SK-N-SH (cell line): ENCODE measurements at regions not wholly inside any gene's neighbourhood (a gene's known extent, or its start where the extent isn't known, plus 50 kb on each side); places are given as distances from the start of the nearest gene placed in this dataset.

ENCODE experiments used
- CTCF ChIA-PET: fragments of 300-600, 350-600 bp; formaldehyde crosslinking; extraction: SDS; loops from one replicate; lab custom pipeline; 2021; lab: Yijun Ruan, JAX
- POLR2A ChIA-PET: fragments of 350-600 bp; sonication (Branson Sonifier 250); formaldehyde crosslinking; extraction: SDS; loops from one replicate; lab custom pipeline; 2020; ENCODE audit warnings: antibody characterized with exemption, inconsistent platforms; lab: Yijun Ruan, JAX
- DNase-seq: peaks from one replicate; pipeline ENCODE4 v3.0.0; 2012
- H2AFZ ChIP-seq: fragments of 200-600 bp; sonication (generic); 2 replicates; pipeline ENCODE4 v1.8.1; 2016; ENCODE audit warnings: antibody characterized with exemption, mild to moderate bottlenecking, low read depth
- H3F3A ChIP-seq: fragments of 200-600 bp; sonication (generic); replicated peaks from 2 replicates; pipeline ENCODE3; 2016; ENCODE audit warnings: antibody characterized with exemption, mild to moderate bottlenecking; ENCODE audit not compliant: insufficient read depth
- H3K27ac ChIP-seq, 2 experiments: fragments of 200-500 bp in 1 of 2; fragments of 200-600 bp in 1 of 2; sonication (Bioruptor generic) in 1 of 2; sonication (generic), shearing (Covaris generic) in 1 of 2; 2 replicates each; pipeline versions ENCODE4 v1.5.1 to v1.6.1; 2014 to 2016; ENCODE audit warnings: low read depth in 2 of 2, inconsistent platforms in 1 of 2, low read length in 1 of 2, mild to moderate bottlenecking in 1 of 2, mixed read lengths in 1 of 2
- H3K27me3 ChIP-seq: fragments of 200-600 bp; sonication (generic), shearing (Covaris generic); 2 replicates; pipeline ENCODE4 v1.6.1; 2016; ENCODE audit warnings: mixed run types; ENCODE audit not compliant: insufficient read depth
- H3K36me3 ChIP-seq, 2 experiments: fragments of 200-500 bp in 1 of 2; fragments of 200-600 bp in 1 of 2; sonication (Bioruptor generic) in 1 of 2; sonication (generic) in 1 of 2; replicated peaks in 1 of 2; 2 replicates each; pipeline versions ENCODE3 to v1.5.1; 2014 to 2016; ENCODE audit warnings: low read length in 1 of 2, mild to moderate bottlenecking in 1 of 2; ENCODE audit not compliant: insufficient read depth in 2 of 2, control insufficient read depth in 1 of 2
- H3K4me1 ChIP-seq, 2 experiments: fragments of 200-500 bp in 1 of 2; fragments of 200-600 bp in 1 of 2; sonication (Bioruptor generic) in 1 of 2; sonication (generic), shearing (Covaris generic) in 1 of 2; 2 replicates each; pipeline versions ENCODE4 v1.5.1 to v1.6.1; 2014 to 2016; ENCODE audit warnings: low read depth in 1 of 2, low read length in 1 of 2, mixed run types in 1 of 2; ENCODE audit not compliant: insufficient read depth in 2 of 2, control insufficient read depth in 1 of 2
- H3K4me2 ChIP-seq: fragments of 200-600 bp; sonication (generic), shearing (Covaris generic); 2 replicates; pipeline ENCODE4 v1.6.1; 2017; ENCODE audit warnings: mixed run types
- H3K4me3 ChIP-seq, 2 experiments: fragments of 200-500 bp in 1 of 2; fragments of 200-600 bp in 1 of 2; sonication (Bioruptor generic) in 1 of 2; sonication (generic), shearing (Covaris generic) in 1 of 2; 2 replicates each; pipeline versions ENCODE4 v1.5.1 to v1.8.1; 2014 to 2016; ENCODE audit warnings: low read depth in 2 of 2, inconsistent platforms in 1 of 2, low read length in 1 of 2, mild to moderate bottlenecking in 1 of 2, mixed read lengths in 1 of 2, moderate library complexity in 1 of 2
- H3K79me2 ChIP-seq: fragments of 200-600 bp; sonication (generic); 2 replicates; pipeline ENCODE4 v1.8.1; 2017; ENCODE audit warnings: mild to moderate bottlenecking; ENCODE audit not compliant: insufficient read depth
- H3K9ac ChIP-seq: fragments of 200-600 bp; sonication (generic); 2 replicates; pipeline ENCODE4 v1.6.1; 2017; ENCODE audit warnings: mixed run types
- H3K9me2 ChIP-seq: fragments of 200-600 bp; sonication (generic); 2 replicates; pipeline ENCODE4 v1.6.1; 2017; ENCODE audit warnings: mixed run types
- H3K9me3 ChIP-seq: fragments of 200-600 bp; sonication (generic); 2 replicates; pipeline ENCODE4 v1.6.1; 2017; ENCODE audit warnings: mixed run types, mild to moderate bottlenecking, moderate library complexity
- H4K20me1 ChIP-seq: fragments of 200-600 bp; sonication (generic); 2 replicates; pipeline ENCODE4 v1.6.1; 2017; ENCODE audit warnings: mild to moderate bottlenecking, mixed run types; ENCODE audit not compliant: insufficient read depth
- CHD2 ChIP-seq: fragments of 150-350 bp; IDR thresholded peaks from 2 replicates; pipeline ENCODE4 v1.6.1; 2018; ENCODE audit warnings: low read length; ENCODE audit not compliant: partially characterized antibody
- CTCF ChIP-seq: fragments of 200-600 bp; sonication (generic); IDR thresholded peaks from 2 replicates; pipeline ENCODE4 v1.6.1; 2017; ENCODE audit warnings: antibody characterized with exemption, mild to moderate bottlenecking, moderate library complexity
- EP300 ChIP-seq, 2 experiments: IDR thresholded peaks; 2 replicates each; pipeline versions ENCODE4 v1.4.0 to v1.6.1; 2012; ENCODE audit warnings: borderline replicate concordance in 1 of 2, low read depth in 1 of 2, low read length in 1 of 2
- EZH2phosphoT487 ChIP-seq: fragments of 200-600 bp; sonication (generic); IDR thresholded peaks from 2 replicates; pipeline ENCODE4 v1.6.1; 2017; ENCODE audit warnings: low read depth, mixed run types, mild to moderate bottlenecking, antibody characterized with exemption, moderate library complexity, borderline replicate concordance
- FOXJ3 ChIP-seq: sonication (generic); formaldehyde crosslinking; IDR thresholded peaks from 2 replicates; pipeline ENCODE4 v1.5.1; 2020; ENCODE audit warnings: mild to moderate bottlenecking, missing genetic modification reagents
- FOXM1 ChIP-seq: IDR thresholded peaks from 2 replicates; pipeline ENCODE4 v1.4.0; 2012; ENCODE audit warnings: low read depth, mild to moderate bottlenecking
- GABPA ChIP-seq: IDR thresholded peaks from 2 replicates; pipeline ENCODE4 v1.4.0; 2012; ENCODE audit warnings: low read depth, mild to moderate bottlenecking
- IRF3 ChIP-seq: fragments of 150-350 bp; IDR thresholded peaks from 2 replicates; pipeline ENCODE4 v1.6.1; 2016; ENCODE audit warnings: mild to moderate bottlenecking, low read depth, low read length
- JUND ChIP-seq: IDR thresholded peaks from 2 replicates; pipeline ENCODE4 v1.4.0; 2012
- NFIC ChIP-seq: IDR thresholded peaks from 2 replicates; pipeline ENCODE4 v1.4.0; 2012; ENCODE audit warnings: borderline replicate concordance
- RAD21 ChIP-seq: IDR thresholded peaks from 2 replicates; pipeline ENCODE4 v1.6.1; 2012; ENCODE audit warnings: mild to moderate bottlenecking, low read length
- RCOR1 ChIP-seq: fragments of 150-350 bp; IDR thresholded peaks from 2 replicates; pipeline ENCODE4 v1.6.1; 2017; ENCODE audit warnings: antibody characterized with exemption, low read length
- RFX5 ChIP-seq: IDR thresholded peaks from 2 replicates; pipeline ENCODE4 v1.6.1; 2012; ENCODE audit warnings: mild to moderate bottlenecking, improper control_type of control experiment, low read length
- RXRA ChIP-seq: IDR thresholded peaks from 2 replicates; pipeline ENCODE4 v1.4.0; 2012; ENCODE audit warnings: low read depth, mild to moderate bottlenecking, borderline replicate concordance
- SMC3 ChIP-seq: IDR thresholded peaks from 2 replicates; pipeline ENCODE4 v1.6.1; 2012; ENCODE audit warnings: low read depth, low read length, improper control_type of control experiment
- TAF1 ChIP-seq: IDR thresholded peaks from 2 replicates; pipeline ENCODE4 v1.6.1; 2012; ENCODE audit warnings: low read depth, mild to moderate bottlenecking, low read length, moderate library complexity, borderline replicate concordance
- TCF12 ChIP-seq: IDR thresholded peaks from 2 replicates; pipeline ENCODE4 v1.4.0; 2012
- WGBS: methylation state at CpG from one replicate; pipeline ENCODE4 v1.1.6; 2017; ENCODE audit warnings: low lambda C conversion rate; 5-methylcytosine and 5-hydroxymethylcytosine counted together
- TF ChIP-seq, protein P1 (sequence below): IDR thresholded peaks from 2 replicates; pipeline ENCODE4; 2012
- TF ChIP-seq, protein P2 (sequence below): IDR thresholded peaks from 2 replicates; pipeline ENCODE4 v1.4.0; 2012; ENCODE audit warnings: low read depth

GRCh38 chr12:47017041-47017713, 62.2 kb upstream of the PCED1B start:
- ChIA-PET CTCF (no interaction called here), POLR2A (no interaction called here)
- peaks cover 0 to 18% of the 10 kb centered on the region in 2 experiments for H3K4me1 ChIP-seq
- no peaks in the 10 kb centered on the region for H3K79me2 ChIP-seq
- no peaks in the 10 kb centered on the region for H3K36me3 ChIP-seq
- peak overlapping the region; percentile 64; the same call in 1 of the 2 replicates for H2AFZ ChIP-seq
- peak overlapping the region in 1 of 2 experiments; percentile 42; a peak in 1 of 4 replicates for H3K4me3 ChIP-seq
- H3K4me2 ChIP-seq = peak overlapping the region; percentile 52; the same call in 1 of the 2 replicates
- TF ChIP-seq IRF3 (no peak), GABPA (no peak), SMC3 (no peak), RXRA (no peak), RFX5 (no peak), TAF1 (no peak), FOXM1 (no peak), RAD21 (no peak), EZH2phosphoT487 (no peak), EP300 (IDR thresholded peaks at IDR 0.05; ENCODE audit: borderline replicate concordance in 1 of 2, low read depth in 1 of 2, low read length in 1 of 2) (no peak), NFIC (no peak), CTCF (no peak), JUND (no peak), CHD2 (no peak), RCOR1 (no peak), FOXJ3 (no peak), TCF12 (no peak)
- TF ChIP-seq, protein P1, sequence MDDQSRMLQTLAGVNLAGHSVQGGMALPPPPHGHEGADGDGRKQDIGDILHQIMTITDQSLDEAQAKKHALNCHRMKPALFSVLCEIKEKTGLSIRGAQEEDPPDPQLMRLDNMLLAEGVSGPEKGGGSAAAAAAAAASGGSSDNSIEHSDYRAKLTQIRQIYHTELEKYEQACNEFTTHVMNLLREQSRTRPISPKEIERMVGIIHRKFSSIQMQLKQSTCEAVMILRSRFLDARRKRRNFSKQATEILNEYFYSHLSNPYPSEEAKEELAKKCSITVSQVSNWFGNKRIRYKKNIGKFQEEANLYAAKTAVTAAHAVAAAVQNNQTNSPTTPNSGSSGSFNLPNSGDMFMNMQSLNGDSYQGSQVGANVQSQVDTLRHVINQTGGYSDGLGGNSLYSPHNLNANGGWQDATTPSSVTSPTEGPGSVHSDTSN = no peak
- TF ChIP-seq, protein P2, sequence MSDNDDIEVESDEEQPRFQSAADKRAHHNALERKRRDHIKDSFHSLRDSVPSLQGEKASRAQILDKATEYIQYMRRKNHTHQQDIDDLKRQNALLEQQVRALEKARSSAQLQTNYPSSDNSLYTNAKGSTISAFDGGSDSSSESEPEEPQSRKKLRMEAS = no peak
- H4K20me1 ChIP-seq = no peaks in the 10 kb centered on the region
- WGBS = 62% methylated on average over 6 of the region's 6 CpGs
- peak overlapping the region; percentile 43 to 44; a peak in 3 of 4 replicates for H3K27ac ChIP-seq
- H3F3A ChIP-seq = peaks cover 15% of the 10 kb centered on the region
- no peak for DNase-seq
- H3K9me2 ChIP-seq = no peaks in the 10 kb centered on the region
- no peaks in the 10 kb centered on the region for H3K27me3 ChIP-seq
- H3K9ac ChIP-seq = peak overlapping the region; percentile 27; the same call in 1 of the 2 replicates
- H3K9me3 ChIP-seq = no peaks in the 10 kb centered on the region
